Endodermal cell (in vitro differentiated cells): ENCODE measurements at regions not wholly inside any gene's neighbourhood (a gene's known extent, or its start where the extent isn't known, plus 50 kb on each side); places are given as distances from the start of the nearest gene placed in this dataset.
A peak's percentile ranks its signal among the peaks of the same experiment; 100 is the strongest.

Source experiments
- DNase-seq: peaks from one replicate; pipeline ENCODE4 v3.0.0-alpha.2; 2017
- H3K27ac ChIP-seq: 2 replicates; pipeline ENCODE4 v1.5.1; 2013; ENCODE audit warnings: mild to moderate bottlenecking, low read depth, low read length, moderate library complexity
- H3K27me3 ChIP-seq: 2 replicates; pipeline ENCODE4 v1.6.1; 2013; ENCODE audit warnings: mild to moderate bottlenecking, low read length, moderate library complexity; ENCODE audit not compliant: insufficient read depth, control insufficient read depth, poor library complexity, severe bottlenecking
- H3K36me3 ChIP-seq: 2 replicates; pipeline ENCODE4 v1.7.0; 2013; ENCODE audit warnings: mild to moderate bottlenecking, low read length, moderate library complexity; ENCODE audit not compliant: control insufficient read depth, insufficient read depth
- H3K4me1 ChIP-seq: one replicate; pipeline ENCODE4 v1.7.0; 2013; ENCODE audit warnings: low read length; ENCODE audit not compliant: control insufficient read depth, insufficient read depth
- H3K4me3 ChIP-seq: 2 replicates; pipeline ENCODE4 v1.5.1; 2013; ENCODE audit warnings: mild to moderate bottlenecking, low read length, moderate library complexity
- H3K9ac ChIP-seq: 2 replicates; pipeline ENCODE4 v1.6.1; 2013; ENCODE audit warnings: mild to moderate bottlenecking, low read length, moderate library complexity; ENCODE audit not compliant: poor library complexity, severe bottlenecking; ENCODE audit errors: extremely low read depth
- H3K9me3 ChIP-seq: 2 replicates; pipeline ENCODE4 v1.6.1; 2013; ENCODE audit warnings: mild to moderate bottlenecking, low read length, moderate library complexity; ENCODE audit not compliant: control insufficient read depth
- H3K27ac Mint-ChIP-seq: 2 replicates; pipeline ENCODE4 v1.8.0; 2020; ENCODE audit warnings: mixed read lengths
- H3K27me3 Mint-ChIP-seq: 2 replicates; pipeline ENCODE4 v1.8.0; 2021; ENCODE audit warnings: mild to moderate bottlenecking, mixed read lengths; ENCODE audit not compliant: insufficient read depth
- H3K36me3 Mint-ChIP-seq: 2 replicates; pipeline ENCODE4 v1.8.0; 2020; ENCODE audit warnings: low read depth, mixed read lengths
- H3K4me1 Mint-ChIP-seq: 2 replicates; pipeline ENCODE4 v1.8.0; 2020; ENCODE audit warnings: mixed read lengths
- H3K4me3 Mint-ChIP-seq: 2 replicates; pipeline ENCODE4 v1.8.0; 2020; ENCODE audit warnings: mild to moderate bottlenecking, moderate library complexity, mixed read lengths
- H3K9me3 Mint-ChIP-seq: 2 replicates; pipeline ENCODE4 v1.8.0; 2020; ENCODE audit warnings: mild to moderate bottlenecking, mixed read lengths
- CTCF ChIP-seq: fragments of 200-600 bp; sonication (generic); conservative IDR thresholded peaks from 2 replicates; pipeline ENCODE4 v1.5.0; 2021; ENCODE audit warnings: antibody characterized with exemption, mild to moderate bottlenecking
- WGBS, 2 experiments: methylation state at CpG; one replicate each; pipeline versions ENCODE4 v1.1.5 to v1.1.7; 2013; ENCODE audit warnings: missing lambda C conversion rate in 2 of 2, mixed read lengths in 1 of 2; ENCODE audit not compliant: insufficient coverage in 1 of 2, insufficient read length in 1 of 2; 5-methylcytosine and 5-hydroxymethylcytosine counted together

GRCh38 chr4:155073852-155074251, 134.6 kb upstream of the NPY2R start:
- Mint-ChIP-seq H3K9me3 (no peaks in the 10 kb centered on the region), H3K27ac (no peak overlapping the region), H3K36me3 (no peaks in the 10 kb centered on the region), H3K4me3 (no peak overlapping the region), H3K4me1 (peaks cover 1% of the 10 kb centered on the region), H3K27me3 (no peaks in the 10 kb centered on the region)
- H3K9ac ChIP-seq: no peak overlapping the region
- WGBS, 2 experiments: 85 to 88% methylated on average over 3 of the region's 3 CpGs
- no peaks in the 10 kb centered on the region for H3K9me3 ChIP-seq
- no peak for DNase-seq
- H3K27me3 ChIP-seq: no peaks in the 10 kb centered on the region
- no peaks in the 10 kb centered on the region for H3K36me3 ChIP-seq
- TF ChIP-seq CTCF: no peak
- no peak overlapping the region for H3K4me3 ChIP-seq
- no peak overlapping the region for H3K27ac ChIP-seq
- no peaks in the 10 kb centered on the region for H3K4me1 ChIP-seq

GRCh38 chr4:155076256-155076785, 132.1 kb upstream of the NPY2R start:
- TF ChIP-seq CTCF: no peak
- Mint-ChIP-seq H3K36me3 (no peaks in the 10 kb centered on the region), H3K9me3 (no peaks in the 10 kb centered on the region), H3K27me3 (no peaks in the 10 kb centered on the region), H3K4me3 (no peak overlapping the region), H3K27ac (no peak overlapping the region), H3K4me1 (peaks cover 1% of the 10 kb centered on the region)
- no peak overlapping the region for H3K27ac ChIP-seq
- no peak overlapping the region for H3K9ac ChIP-seq
- H3K36me3 ChIP-seq: no peaks in the 10 kb centered on the region
- no peak overlapping the region for H3K4me3 ChIP-seq
- WGBS, 2 experiments: 86 to 88% methylated on average over 1 to 3 of the region's 3 CpGs
- H3K4me1 ChIP-seq: no peaks in the 10 kb centered on the region
- no peaks in the 10 kb centered on the region for H3K9me3 ChIP-seq
- no peak for DNase-seq
- H3K27me3 ChIP-seq: no peaks in the 10 kb centered on the region

- DNase-seq: peak; percentile 77
- H3K4me3 ChIP-seq: no peak overlapping the region
- no peak overlapping the region for H3K27ac ChIP-seq
- no peaks in the 10 kb centered on the region for H3K4me1 ChIP-seq
- TF ChIP-seq CTCF: no peak
- Mint-ChIP-seq H3K27me3 (no peaks in the 10 kb centered on the region), H3K9me3 (no peaks in the 10 kb centered on the region), H3K4me1 (peaks cover 1% of the 10 kb centered on the region), H3K36me3 (no peaks in the 10 kb centered on the region), H3K27ac (no peak overlapping the region), H3K4me3 (no peak overlapping the region)
- H3K9ac ChIP-seq: no peak overlapping the region
- no peaks in the 10 kb centered on the region for H3K36me3 ChIP-seq
- H3K27me3 ChIP-seq: no peaks in the 10 kb centered on the region
- 88% methylated on average over 1 of the region's 2 CpGs; no CpG with 5 or more reads in 1 of the 2 experiments for WGBS, 2 experiments
- H3K9me3 ChIP-seq: no peaks in the 10 kb centered on the region
Observed at GRCh38 chr4:155077452-155078229, 130.8 kb upstream of the NPY2R start.
